RWPE2 (cell line): ENCODE measurements at regions not wholly inside any gene's neighbourhood (a gene's known extent, or its start where the extent isn't known, plus 50 kb on each side); places are given as distances from the start of the nearest gene placed in this dataset.

Experiments
- ATAC-seq: fragments of 200-7000 bp; cut with Tn5 transposase; 3 replicates; pipeline ENCODE4 v1.9.1; 2021; ENCODE audit warnings: low read depth
- DNase-seq: peaks from one replicate; pipeline ENCODE4 v3.0.0-alpha.2; 2020; ENCODE audit warnings: low spot score
- H3K27ac ChIP-seq: fragments of 450-650 bp; 2 replicates; pipeline ENCODE4 v1.5.1; 2017; ENCODE audit warnings: mild to moderate bottlenecking; ENCODE audit not compliant: poor library complexity, severe bottlenecking
- H3K27me3 ChIP-seq: fragments of 250-450 bp; sonication (Bioruptor Pico); 2 replicates; pipeline ENCODE4 v1.5.1; 2021; ENCODE audit warnings: mild to moderate bottlenecking, moderate library complexity; ENCODE audit not compliant: insufficient read depth, poor library complexity, severe bottlenecking
- H3K36me3 ChIP-seq: fragments of 250-450 bp; sonication (Bioruptor Pico); 2 replicates; pipeline ENCODE4 v1.5.1; 2020; ENCODE audit warnings: low read depth, mild to moderate bottlenecking, moderate library complexity
- H3K4me1 ChIP-seq: fragments of 250-450 bp; sonication (Bioruptor Pico); 2 replicates; pipeline ENCODE4 v1.5.1; 2021; ENCODE audit warnings: mild to moderate bottlenecking, moderate library complexity; ENCODE audit not compliant: insufficient read depth, poor library complexity, severe bottlenecking
- H3K4me3 ChIP-seq: fragments of 250-450 bp; sonication (Bioruptor Pico); 2 replicates; pipeline ENCODE4 v1.5.1; 2021; ENCODE audit warnings: mild to moderate bottlenecking, moderate library complexity; ENCODE audit not compliant: severe bottlenecking
- H3K9me3 ChIP-seq: fragments of 250-450 bp; sonication (Bioruptor Pico); 2 replicates; pipeline ENCODE4 v1.5.1; 2021; ENCODE audit warnings: mild to moderate bottlenecking, moderate library complexity; ENCODE audit not compliant: severe bottlenecking
- TF ChIP-seq, protein P1 (sequence below): fragments of 450-650 bp; IDR thresholded peaks from one replicate; pipeline ENCODE4 v1.5.1; 2017; ENCODE audit warnings: mild to moderate bottlenecking, moderate library complexity; ENCODE audit not compliant: poor library complexity, severe bottlenecking

DNA sequence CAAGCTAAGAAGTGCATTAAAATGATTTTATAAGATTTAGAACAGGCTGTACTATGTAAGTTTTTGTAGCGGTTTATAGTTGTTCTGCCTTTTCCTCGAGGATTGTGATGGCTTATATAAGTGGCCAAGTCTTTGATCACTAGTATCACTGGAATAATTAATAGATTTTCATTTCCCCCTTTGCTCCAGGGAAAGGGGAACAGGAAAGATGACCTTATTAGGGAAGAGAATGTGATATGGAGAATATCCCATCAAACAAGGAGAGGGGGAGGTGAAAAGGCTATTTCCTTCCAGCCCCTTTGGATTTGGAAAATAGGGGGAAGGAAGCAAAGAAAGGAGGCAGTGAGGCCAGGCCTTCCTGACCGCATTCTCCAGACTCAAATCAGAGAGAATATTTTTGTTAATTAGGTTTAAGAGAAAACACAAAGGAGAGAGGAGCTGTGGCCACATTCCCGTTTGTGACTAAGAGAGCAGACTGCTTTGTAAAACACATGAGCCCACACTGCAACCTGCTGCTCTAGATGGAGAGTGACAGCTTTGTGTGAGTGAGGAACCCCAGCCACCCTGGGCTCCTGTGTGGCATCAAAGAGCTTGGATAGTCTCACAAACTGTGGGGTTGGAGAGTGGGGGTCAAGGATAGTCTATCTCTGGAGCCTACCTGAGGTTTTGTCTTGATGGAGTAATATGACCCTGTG, 359.5 kb downstream of the DTWD2 start:
- Histone ChIP-seq H3K4me1 (no peaks in the 10 kb centered on the region), H3K9me3 (no peaks in the 10 kb centered on the region), H3K27ac (no peak overlapping the region), H3K4me3 (no peak overlapping the region), H3K36me3 (no peaks in the 10 kb centered on the region), H3K27me3 (no peaks in the 10 kb centered on the region)
- DNase-seq = no peak
- ATAC-seq = 0 out of 3 replicates have a peak, but pooled peaks have one; percentile 10
- TF ChIP-seq, protein P1, sequence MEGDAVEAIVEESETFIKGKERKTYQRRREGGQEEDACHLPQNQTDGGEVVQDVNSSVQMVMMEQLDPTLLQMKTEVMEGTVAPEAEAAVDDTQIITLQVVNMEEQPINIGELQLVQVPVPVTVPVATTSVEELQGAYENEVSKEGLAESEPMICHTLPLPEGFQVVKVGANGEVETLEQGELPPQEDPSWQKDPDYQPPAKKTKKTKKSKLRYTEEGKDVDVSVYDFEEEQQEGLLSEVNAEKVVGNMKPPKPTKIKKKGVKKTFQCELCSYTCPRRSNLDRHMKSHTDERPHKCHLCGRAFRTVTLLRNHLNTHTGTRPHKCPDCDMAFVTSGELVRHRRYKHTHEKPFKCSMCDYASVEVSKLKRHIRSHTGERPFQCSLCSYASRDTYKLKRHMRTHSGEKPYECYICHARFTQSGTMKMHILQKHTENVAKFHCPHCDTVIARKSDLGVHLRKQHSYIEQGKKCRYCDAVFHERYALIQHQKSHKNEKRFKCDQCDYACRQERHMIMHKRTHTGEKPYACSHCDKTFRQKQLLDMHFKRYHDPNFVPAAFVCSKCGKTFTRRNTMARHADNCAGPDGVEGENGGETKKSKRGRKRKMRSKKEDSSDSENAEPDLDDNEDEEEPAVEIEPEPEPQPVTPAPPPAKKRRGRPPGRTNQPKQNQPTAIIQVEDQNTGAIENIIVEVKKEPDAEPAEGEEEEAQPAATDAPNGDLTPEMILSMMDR = no peak

DNA sequence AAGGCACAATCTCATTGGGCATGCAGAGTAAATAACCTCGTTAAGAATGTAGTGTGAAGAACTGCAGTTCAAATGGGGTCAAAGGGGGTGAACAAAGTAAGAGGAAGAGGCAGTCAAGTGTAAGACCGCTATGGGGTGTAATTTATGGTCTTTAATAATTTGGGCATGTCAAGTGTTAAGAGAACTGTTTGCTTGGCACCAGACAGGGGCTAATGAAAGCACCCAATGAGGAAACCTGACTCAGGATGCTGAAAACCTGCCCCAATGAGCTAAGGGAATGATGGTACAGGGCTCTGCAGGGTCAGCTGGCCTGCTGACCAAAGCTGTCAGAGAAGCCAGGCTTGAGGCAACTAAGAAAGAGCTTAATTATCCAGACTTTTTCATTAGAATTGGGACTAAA, 368.1 kb downstream of the DTWD2 start:
- Histone ChIP-seq H3K27me3 (no peaks in the 10 kb centered on the region), H3K27ac (no peak overlapping the region), H3K4me3 (no peak overlapping the region), H3K9me3 (no peaks in the 10 kb centered on the region), H3K4me1 (no peaks in the 10 kb centered on the region), H3K36me3 (no peaks in the 10 kb centered on the region)
- TF ChIP-seq, protein P1 = no peak
- DNase-seq (no peak), ATAC-seq (no peak)

DNA sequence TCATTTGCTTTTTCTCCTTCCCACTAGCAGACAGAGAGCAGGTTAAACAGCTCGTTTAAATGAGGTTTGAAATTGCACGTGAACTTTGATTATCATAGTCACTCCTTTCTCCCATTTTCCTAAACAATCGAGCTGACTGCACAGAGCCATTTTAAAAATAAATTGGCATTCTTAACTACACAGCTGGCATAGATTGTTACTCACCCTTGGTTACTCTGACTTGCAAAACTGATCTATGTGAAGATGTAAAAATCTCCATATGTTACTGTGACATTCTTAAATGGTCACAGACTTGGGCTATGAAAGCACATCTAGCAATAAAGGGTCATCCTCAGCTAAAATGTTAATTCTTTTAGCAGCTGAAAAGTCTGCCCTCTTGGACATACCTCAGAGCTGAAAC, 368.5 kb downstream of the DTWD2 start:
- H3K4me3 ChIP-seq = no peak overlapping the region
- ATAC-seq = no peak
- TF ChIP-seq, protein P1 = no peak
- no peaks in the 10 kb centered on the region for H3K36me3 ChIP-seq
- no peaks in the 10 kb centered on the region for H3K9me3 ChIP-seq
- no peak overlapping the region for H3K27ac ChIP-seq
- H3K27me3 ChIP-seq = no peaks in the 10 kb centered on the region
- no peak for DNase-seq
- no peaks in the 10 kb centered on the region for H3K4me1 ChIP-seq

DNA sequence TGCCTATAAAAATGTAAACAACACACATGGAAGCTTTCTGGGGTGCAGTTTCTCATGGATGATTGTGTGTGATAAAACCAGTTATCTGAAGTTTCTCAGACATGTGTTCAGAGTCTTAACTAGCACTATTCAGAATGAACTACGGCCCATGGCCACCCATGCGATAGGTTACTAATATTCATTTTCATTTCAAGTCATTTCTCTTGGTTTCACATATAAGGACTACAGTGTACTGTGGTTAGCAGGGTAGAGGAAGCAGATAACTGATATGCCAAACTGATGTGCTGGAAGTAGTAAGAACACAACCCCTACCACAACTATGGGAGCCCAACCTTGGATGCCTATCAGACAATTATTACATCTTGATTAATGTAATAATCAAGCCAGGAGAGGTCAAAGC, 372.1 kb downstream of the DTWD2 start:
- Histone ChIP-seq H3K9me3 (no peaks in the 10 kb centered on the region), H3K27ac (no peak overlapping the region), H3K27me3 (no peaks in the 10 kb centered on the region), H3K4me3 (no peak overlapping the region), H3K4me1 (no peaks in the 10 kb centered on the region), H3K36me3 (no peaks in the 10 kb centered on the region)
- TF ChIP-seq, protein P1 = no peak
- DNase-seq (no peak), ATAC-seq (no peak)

DNA sequence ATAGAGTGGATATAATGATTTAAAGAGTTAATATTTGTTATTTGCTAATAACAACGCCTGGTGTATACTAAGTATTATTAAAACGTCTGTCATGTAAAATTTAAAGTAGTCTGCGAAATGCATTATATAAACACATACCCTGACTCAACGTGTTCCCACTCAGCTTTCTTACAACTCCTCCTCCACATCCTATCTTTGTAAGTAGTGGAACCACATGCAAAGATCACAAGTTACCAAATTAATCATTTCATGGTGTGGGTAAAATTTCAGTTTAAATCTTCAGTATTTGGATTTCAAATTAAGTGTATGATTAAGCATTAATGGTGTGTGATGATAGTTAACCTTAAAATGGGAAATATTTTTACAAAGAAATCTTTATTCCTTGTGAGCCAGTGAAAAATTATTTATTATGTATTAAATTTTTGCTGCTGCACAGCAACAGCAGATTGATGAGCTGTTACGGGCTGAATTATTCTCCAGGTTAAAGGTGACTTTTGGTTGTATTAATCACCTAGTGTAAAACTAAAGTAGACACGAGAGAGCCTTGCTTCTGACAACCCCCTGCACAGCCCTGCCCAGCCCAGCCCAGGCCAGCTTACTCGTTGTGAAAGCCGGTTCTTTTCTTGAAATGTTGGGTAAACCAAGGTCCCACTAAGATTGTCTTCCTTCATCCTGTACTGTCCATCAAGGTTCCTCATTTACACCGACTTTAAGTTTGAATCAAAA, 373.5 kb downstream of the DTWD2 start:
- TF ChIP-seq, protein P1 = no peak
- no peak overlapping the region for H3K27ac ChIP-seq
- DNase-seq (no peak), ATAC-seq (no peak)
- H3K4me1 ChIP-seq = no peaks in the 10 kb centered on the region
- no peaks in the 10 kb centered on the region for H3K9me3 ChIP-seq
- no peaks in the 10 kb centered on the region for H3K27me3 ChIP-seq
- H3K36me3 ChIP-seq = no peaks in the 10 kb centered on the region
- no peak overlapping the region for H3K4me3 ChIP-seq
